K562 (cell line): ENCODE measurements at regions not wholly inside any gene's neighbourhood (a gene's known extent, or its start where the extent isn't known, plus 50 kb on each side); places are given as distances from the start of the nearest gene placed in this dataset.

Experiments
- ATAC-seq: fragments of 200-7000 bp; cut with Tn5 transposase; 3 replicates; pipeline ENCODE4 v1.9.1; 2020; ENCODE audit warnings: moderate library complexity
- BruUV-seq: library from RNA; stranded (reverse); fragments of 400-500 nt; replicated peaks from 2 replicates; lab custom pipeline; 2021; lab: Mats Ljungman, UMichigan
- CTCF ChIA-PET: fragments of 300-600 bp; formaldehyde crosslinking; extraction: SDS; loops from one replicate; lab custom pipeline; 2021; ENCODE audit warnings: low intra/inter-chr PET ratio; lab: Yijun Ruan, JAX
- POLR2A ChIA-PET: fragments of 300-600, 350-650 bp; sonication (Branson Sonifier 250); formaldehyde crosslinking; extraction: SDS; loops from one replicate; lab custom pipeline; 2021; ENCODE audit warnings: antibody characterized with exemption, inconsistent platforms; lab: Yijun Ruan, JAX
- DNase-seq, 4 experiments: peaks; one replicate each; pipeline versions ENCODE4 v3.0.0 to v3.0.0-alpha.2; 2011 to 2018; ENCODE audit warnings: low spot score in 3 of 4, mixed read lengths in 3 of 4; ENCODE audit errors: extremely low read depth in 1 of 4
- FAIRE-seq: peaks from 2 replicates; lab custom pipeline; 2011; peaks lifted over from hg19 to GRCh38; lab: Jason Lieb, UNC
- H2AFZ ChIP-seq: 2 replicates; pipeline ENCODE4 v1.6.0; 2011; ENCODE audit warnings: low read depth, low read length, control low read depth, inconsistent platforms
- H3K27ac ChIP-seq: fragments of 200-600 bp; 3 replicates; pipeline ENCODE4 v1.8.0; 2011; ENCODE audit warnings: low read depth, mild to moderate bottlenecking, control low read depth, inconsistent platforms, low read length, moderate library complexity, mixed read lengths; ENCODE audit errors: extremely low read depth
- H3K27me3 ChIP-seq, 2 experiments: fragments of 300-600 bp in 1 of 2; 2 replicates in 1 of 2; 3 replicates in 1 of 2; pipeline versions ENCODE4 v1.6.0 to v1.8.0; 2011; ENCODE audit warnings: inconsistent platforms in 2 of 2, low read length in 2 of 2, mild to moderate bottlenecking in 1 of 2, mixed read lengths in 1 of 2, moderate library complexity in 1 of 2; ENCODE audit not compliant: control insufficient read depth in 2 of 2, insufficient read depth in 2 of 2
- H3K36me3 ChIP-seq: fragments of 300-600 bp; 3 replicates; pipeline ENCODE4 v1.8.0; 2011; ENCODE audit warnings: mild to moderate bottlenecking, low read length, inconsistent platforms; ENCODE audit not compliant: control insufficient read depth, insufficient read depth
- H3K4me1 ChIP-seq, 2 experiments: fragments of 200-600 bp in 1 of 2; replicated peaks in 1 of 2; 2 replicates in 1 of 2; 3 replicates in 1 of 2; pipeline versions ENCODE4 v1.5.1 to v1.8.0; 2011; ENCODE audit warnings: inconsistent platforms in 2 of 2, low read length in 2 of 2, mild to moderate bottlenecking in 1 of 2, mixed read lengths in 1 of 2, moderate library complexity in 1 of 2; ENCODE audit not compliant: control insufficient read depth in 2 of 2, insufficient read depth in 2 of 2
- H3K4me2 ChIP-seq: 2 replicates; pipeline ENCODE4 v1.6.1; 2011; ENCODE audit warnings: low read length, control low read depth, inconsistent platforms, mixed read lengths; ENCODE audit not compliant: insufficient read depth
- H3K4me3 ChIP-seq: fragments of 200-600 bp; sonication (generic), shearing (Covaris generic); 2 replicates; pipeline ENCODE4 v1.5.1; 2016; ENCODE audit warnings: control low read depth, inconsistent platforms
- H3K79me2 ChIP-seq: fragments of 200-600 bp; 3 replicates; pipeline ENCODE4 v1.8.0; 2011; ENCODE audit warnings: low read length, inconsistent platforms; ENCODE audit not compliant: control insufficient read depth, insufficient read depth
- H3K9ac ChIP-seq, 2 experiments: 2 replicates each; pipeline versions ENCODE4 v1.6.0 to v1.6.1; 2011; ENCODE audit warnings: low read depth in 2 of 2, low read length in 2 of 2, control low read depth in 1 of 2, inconsistent platforms in 1 of 2, mild to moderate bottlenecking in 1 of 2, mixed read lengths in 1 of 2; ENCODE audit not compliant: insufficient read depth in 1 of 2
- H3K9me1 ChIP-seq: one replicate; pipeline ENCODE4 v1.6.0; 2011; ENCODE audit warnings: inconsistent platforms, mild to moderate bottlenecking, low read length, moderate library complexity; ENCODE audit not compliant: control insufficient read depth, insufficient read depth
- H3K9me3 ChIP-seq: replicated peaks from 2 replicates; pipeline ENCODE4 v1.5.1; 2011; ENCODE audit warnings: low read depth, low read length, inconsistent platforms; ENCODE audit not compliant: control insufficient read depth, insufficient read depth
- H4K20me1 ChIP-seq: replicated peaks from 2 replicates; pipeline ENCODE4 v1.6.1; 2011; ENCODE audit warnings: low read length, inconsistent platforms, mixed read lengths; ENCODE audit not compliant: control insufficient read depth, insufficient read depth
- AFF4 ChIP-seq: sonication (generic); formaldehyde crosslinking; IDR thresholded peaks from 2 replicates; pipeline ENCODE4 v1.8.0; 2023; ENCODE audit warnings: mild to moderate bottlenecking, missing genetic modification reagents
- BCOR ChIP-seq: fragments of 450-650 bp; IDR thresholded peaks from 2 replicates; pipeline ENCODE4 v1.6.1; 2016
- CBFB ChIP-seq: sonication (generic); formaldehyde crosslinking; IDR thresholded peaks from 2 replicates; pipeline ENCODE4 v1.4.0; 2020; ENCODE audit warnings: mild to moderate bottlenecking, missing genetic modification reagents
- DLX4 ChIP-seq: fragments of 250-450 bp; sonication (Bioruptor Pico); IDR thresholded peaks from 2 replicates; pipeline ENCODE4 v1.6.1; 2021; ENCODE audit warnings: mild to moderate bottlenecking
- HDAC1 ChIP-seq, 2 experiments: fragments of 450-650 bp; IDR thresholded peaks; 2 replicates each; pipeline ENCODE4 v1.6.1; 2016 to 2017; ENCODE audit warnings: inconsistent platforms in 1 of 2, mild to moderate bottlenecking in 1 of 2, moderate library complexity in 1 of 2
- WGBS: fragments of 100-300 bp; shearing (Covaris generic); methylation state at CpG from one replicate; pipeline ENCODE4 v1.1.6; 2016; ENCODE audit warnings: low coverage, mixed read lengths; ENCODE audit not compliant: insufficient coverage; ENCODE audit errors: missing lambda C conversion rate; 5-methylcytosine and 5-hydroxymethylcytosine counted together
- in situ Hi-C: fragments of 300-500 bp; cut with MboI; formaldehyde crosslinking; loops from 4 replicates; pipeline ENCODE4 v1.15.0; 2018; ENCODE audit warnings: inconsistent platforms, mixed read lengths
- intact Hi-C: fragments of 100-400 bp; cut with micrococcal nuclease; formaldehyde crosslinking; loops from 2 replicates; pipeline ENCODE4 v1.14.2; 2022
- TF ChIP-seq, protein P1 (sequence below): fragments of 200-400 bp; formaldehyde crosslinking; IDR thresholded peaks from 2 replicates; pipeline ENCODE4 v1.6.1; 2017; ENCODE audit warnings: mild to moderate bottlenecking, low read depth, low read length, moderate library complexity
- TF ChIP-seq, protein P2 (sequence below): IDR thresholded peaks from 3 replicates; pipeline ENCODE4 v1.6.1; 2011; ENCODE audit warnings: borderline replicate concordance, mild to moderate bottlenecking, moderate library complexity; ENCODE audit not compliant: insufficient read length; ENCODE audit errors: extremely low read depth
- TF ChIP-seq, protein P3 (sequence below), 2 experiments: IDR thresholded peaks in 1 of 2; conservative IDR thresholded peaks in 1 of 2; 2 replicates each; pipeline ENCODE4 v1.6.1; 2016; ENCODE audit warnings: low read depth in 2 of 2, mild to moderate bottlenecking in 1 of 2, missing compliant biosample characterization in 1 of 2, missing genetic modification characterization in 1 of 2, moderate library complexity in 1 of 2

GRCh38 chr10:105726149-105726548, 1085.1 kb downstream of the SORCS3 start:
- WGBS, result 0% methylated on average over 3 of the region's 3 CpGs
- H3K4me3 ChIP-seq, result no peak overlapping the region
- H2AFZ ChIP-seq, result no peak overlapping the region
- DNase-seq, result no peak
- no peaks in the 10 kb centered on the region for H3K4me1 ChIP-seq
- H3K9me1 ChIP-seq, result no peaks in the 10 kb centered on the region
- H3K9me3 ChIP-seq, result no peaks in the 10 kb centered on the region
- BruUV-seq, result no TSS peak
- H3K4me2 ChIP-seq, result no peak overlapping the region
- H3K79me2 ChIP-seq, result no peaks in the 10 kb centered on the region
- no peaks in the 10 kb centered on the region for H4K20me1 ChIP-seq
- in situ Hi-C loops (no loop called here), intact Hi-C loops (no loop called here)
- H3K27me3 ChIP-seq, result no peaks in the 10 kb centered on the region
- FAIRE-seq, result no peak
- CTCF ChIA-PET, result no interaction called here
- H3K9ac ChIP-seq, result no peak overlapping the region
- POLR2A ChIA-PET, result no interaction called here
- ATAC-seq, result no peak
- H3K27ac ChIP-seq, result no peak overlapping the region
- H3K36me3 ChIP-seq, result no peaks in the 10 kb centered on the region
- no peak for TF ChIP-seq DLX4 (CRISPR knock-in tag)
- no peak for TF ChIP-seq BCOR
- TF ChIP-seq, protein P1, sequence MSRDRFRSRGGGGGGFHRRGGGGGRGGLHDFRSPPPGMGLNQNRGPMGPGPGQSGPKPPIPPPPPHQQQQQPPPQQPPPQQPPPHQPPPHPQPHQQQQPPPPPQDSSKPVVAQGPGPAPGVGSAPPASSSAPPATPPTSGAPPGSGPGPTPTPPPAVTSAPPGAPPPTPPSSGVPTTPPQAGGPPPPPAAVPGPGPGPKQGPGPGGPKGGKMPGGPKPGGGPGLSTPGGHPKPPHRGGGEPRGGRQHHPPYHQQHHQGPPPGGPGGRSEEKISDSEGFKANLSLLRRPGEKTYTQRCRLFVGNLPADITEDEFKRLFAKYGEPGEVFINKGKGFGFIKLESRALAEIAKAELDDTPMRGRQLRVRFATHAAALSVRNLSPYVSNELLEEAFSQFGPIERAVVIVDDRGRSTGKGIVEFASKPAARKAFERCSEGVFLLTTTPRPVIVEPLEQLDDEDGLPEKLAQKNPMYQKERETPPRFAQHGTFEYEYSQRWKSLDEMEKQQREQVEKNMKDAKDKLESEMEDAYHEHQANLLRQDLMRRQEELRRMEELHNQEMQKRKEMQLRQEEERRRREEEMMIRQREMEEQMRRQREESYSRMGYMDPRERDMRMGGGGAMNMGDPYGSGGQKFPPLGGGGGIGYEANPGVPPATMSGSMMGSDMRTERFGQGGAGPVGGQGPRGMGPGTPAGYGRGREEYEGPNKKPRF, result no peak
- TF ChIP-seq AFF4, result no peak
- TF ChIP-seq, protein P2, sequence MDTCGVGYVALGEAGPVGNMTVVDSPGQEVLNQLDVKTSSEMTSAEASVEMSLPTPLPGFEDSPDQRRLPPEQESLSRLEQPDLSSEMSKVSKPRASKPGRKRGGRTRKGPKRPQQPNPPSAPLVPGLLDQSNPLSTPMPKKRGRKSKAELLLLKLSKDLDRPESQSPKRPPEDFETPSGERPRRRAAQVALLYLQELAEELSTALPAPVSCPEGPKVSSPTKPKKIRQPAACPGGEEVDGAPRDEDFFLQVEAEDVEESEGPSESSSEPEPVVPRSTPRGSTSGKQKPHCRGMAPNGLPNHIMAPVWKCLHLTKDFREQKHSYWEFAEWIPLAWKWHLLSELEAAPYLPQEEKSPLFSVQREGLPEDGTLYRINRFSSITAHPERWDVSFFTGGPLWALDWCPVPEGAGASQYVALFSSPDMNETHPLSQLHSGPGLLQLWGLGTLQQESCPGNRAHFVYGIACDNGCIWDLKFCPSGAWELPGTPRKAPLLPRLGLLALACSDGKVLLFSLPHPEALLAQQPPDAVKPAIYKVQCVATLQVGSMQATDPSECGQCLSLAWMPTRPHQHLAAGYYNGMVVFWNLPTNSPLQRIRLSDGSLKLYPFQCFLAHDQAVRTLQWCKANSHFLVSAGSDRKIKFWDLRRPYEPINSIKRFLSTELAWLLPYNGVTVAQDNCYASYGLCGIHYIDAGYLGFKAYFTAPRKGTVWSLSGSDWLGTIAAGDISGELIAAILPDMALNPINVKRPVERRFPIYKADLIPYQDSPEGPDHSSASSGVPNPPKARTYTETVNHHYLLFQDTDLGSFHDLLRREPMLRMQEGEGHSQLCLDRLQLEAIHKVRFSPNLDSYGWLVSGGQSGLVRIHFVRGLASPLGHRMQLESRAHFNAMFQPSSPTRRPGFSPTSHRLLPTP, result no peak
- TF ChIP-seq HDAC1 (IDR thresholded peaks at IDR 0.05), result no peak
- TF ChIP-seq, protein P3, sequence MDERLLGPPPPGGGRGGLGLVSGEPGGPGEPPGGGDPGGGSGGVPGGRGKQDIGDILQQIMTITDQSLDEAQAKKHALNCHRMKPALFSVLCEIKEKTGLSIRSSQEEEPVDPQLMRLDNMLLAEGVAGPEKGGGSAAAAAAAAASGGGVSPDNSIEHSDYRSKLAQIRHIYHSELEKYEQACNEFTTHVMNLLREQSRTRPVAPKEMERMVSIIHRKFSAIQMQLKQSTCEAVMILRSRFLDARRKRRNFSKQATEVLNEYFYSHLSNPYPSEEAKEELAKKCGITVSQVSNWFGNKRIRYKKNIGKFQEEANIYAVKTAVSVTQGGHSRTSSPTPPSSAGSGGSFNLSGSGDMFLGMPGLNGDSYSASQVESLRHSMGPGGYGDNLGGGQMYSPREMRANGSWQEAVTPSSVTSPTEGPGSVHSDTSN (CRISPR knock-in tag; IDR thresholded peaks at IDR 0.05; ENCODE audit: low read depth), result no peak
- TF ChIP-seq, protein P3 (tag; conservative IDR thresholded peaks at IDR 0.05; ENCODE audit: low read depth), result no peak
- no peak for TF ChIP-seq CBFB (CRISPR knock-in tag)
